Ovary (tissue), 3 donors: ENCODE measurements at regions not wholly inside any gene's neighbourhood (a gene's known extent, or its start where the extent isn't known, plus 50 kb on each side); places are given as distances from the start of the nearest gene placed in this dataset.

Experiments used
- POLR2A ChIP-seq: fragments of 450-650 bp; IDR thresholded peaks from one replicate; pipeline ENCODE4 v1.6.1; 2017; ENCODE audit warnings: antibody characterized with exemption, mild to moderate bottlenecking, moderate library complexity
- TF ChIP-seq, protein P1 (sequence below), 3 donors: fragments of 450-650 bp in 2 of 3; fragments of 200-600 bp in 1 of 3; IDR thresholded peaks; one replicate each; pipeline versions ENCODE4 v1.5.1 to v1.8.0; 2016 to 2022; ENCODE audit warnings: antibody characterized with exemption in 3 of 3, mild to moderate bottlenecking in 1 of 3
- donor health status: DM: no; HTN: no; CAD: no.

GRCh38 chr9:22718653-22719052 lies 272.0 kb downstream of the DMRTA1 start:
- TF ChIP-seq, protein P1, sequence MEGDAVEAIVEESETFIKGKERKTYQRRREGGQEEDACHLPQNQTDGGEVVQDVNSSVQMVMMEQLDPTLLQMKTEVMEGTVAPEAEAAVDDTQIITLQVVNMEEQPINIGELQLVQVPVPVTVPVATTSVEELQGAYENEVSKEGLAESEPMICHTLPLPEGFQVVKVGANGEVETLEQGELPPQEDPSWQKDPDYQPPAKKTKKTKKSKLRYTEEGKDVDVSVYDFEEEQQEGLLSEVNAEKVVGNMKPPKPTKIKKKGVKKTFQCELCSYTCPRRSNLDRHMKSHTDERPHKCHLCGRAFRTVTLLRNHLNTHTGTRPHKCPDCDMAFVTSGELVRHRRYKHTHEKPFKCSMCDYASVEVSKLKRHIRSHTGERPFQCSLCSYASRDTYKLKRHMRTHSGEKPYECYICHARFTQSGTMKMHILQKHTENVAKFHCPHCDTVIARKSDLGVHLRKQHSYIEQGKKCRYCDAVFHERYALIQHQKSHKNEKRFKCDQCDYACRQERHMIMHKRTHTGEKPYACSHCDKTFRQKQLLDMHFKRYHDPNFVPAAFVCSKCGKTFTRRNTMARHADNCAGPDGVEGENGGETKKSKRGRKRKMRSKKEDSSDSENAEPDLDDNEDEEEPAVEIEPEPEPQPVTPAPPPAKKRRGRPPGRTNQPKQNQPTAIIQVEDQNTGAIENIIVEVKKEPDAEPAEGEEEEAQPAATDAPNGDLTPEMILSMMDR (IDR thresholded peaks at IDR 0.05): no peak
- TF ChIP-seq POLR2A: no peak
